GM06990 (cell line): ENCODE measurements at regions not wholly inside any gene's neighbourhood (a gene's known extent, or its start where the extent isn't known, plus 50 kb on each side); places are given as distances from the start of the nearest gene placed in this dataset.

Experiments used
- DNase-seq: peaks from one replicate; pipeline ENCODE4 v3.0.0-alpha.2; 2011; ENCODE audit not compliant: insufficient read length; ENCODE audit errors: extremely low read depth
- H3K27me3 ChIP-seq: replicated peaks from 2 replicates; pipeline ENCODE4 v1.6.0; 2011; ENCODE audit warnings: low read length; ENCODE audit not compliant: control insufficient read depth, insufficient read depth
- H3K36me3 ChIP-seq: 2 replicates; pipeline ENCODE4 v1.5.1; 2011; ENCODE audit warnings: low read length; ENCODE audit not compliant: control insufficient read depth, insufficient read depth
- H3K4me3 ChIP-seq: replicated peaks from 2 replicates; pipeline ENCODE4 v1.5.1; 2011; ENCODE audit warnings: low read depth, mild to moderate bottlenecking, control low read depth, low read length
- CTCF ChIP-seq: IDR thresholded peaks from 2 replicates; pipeline ENCODE4 v1.5.1; 2011; ENCODE audit warnings: low read length, control low read depth, mild to moderate bottlenecking, inconsistent platforms; ENCODE audit not compliant: insufficient read depth, poor library complexity, severe bottlenecking

- Histone ChIP-seq H3K4me3 (no peak overlapping the region), H3K27me3 (no peaks in the 10 kb centered on the region), H3K36me3 (no peaks in the 10 kb centered on the region)
- TF ChIP-seq CTCF: no peak
- DNase-seq: no peak
These were observed 73.5 kb upstream of the CCDC150 start for GRCh38 chr2:196565982-196566381.

GRCh38 chr2:196566961-196567666, 72.4 kb upstream of the CCDC150 start:
- Histone ChIP-seq H3K4me3 (no peak overlapping the region), H3K27me3 (no peaks in the 10 kb centered on the region), H3K36me3 (no peaks in the 10 kb centered on the region)
- no peak for DNase-seq
- no peak for TF ChIP-seq CTCF

GRCh38 chr2:196568506-196568905, 71.0 kb upstream of the CCDC150 start:
- Histone ChIP-seq H3K27me3 (no peaks in the 10 kb centered on the region), H3K4me3 (no peak overlapping the region), H3K36me3 (no peaks in the 10 kb centered on the region)
- TF ChIP-seq CTCF: no peak
- no peak for DNase-seq

- TF ChIP-seq CTCF: no peak
- Histone ChIP-seq H3K36me3 (no peaks in the 10 kb centered on the region), H3K4me3 (no peak overlapping the region), H3K27me3 (no peaks in the 10 kb centered on the region; the same call in 1 of the 2 replicates)
- DNase-seq: no peak
These were observed 54.6 kb upstream of the CCDC150 start for GRCh38 chr2:196584903-196585302.

- Histone ChIP-seq H3K27me3 (no peaks in the 10 kb centered on the region; the same call in 1 of the 2 replicates), H3K4me3 (no peak overlapping the region)
- DNase-seq: peak; percentile 16
These were observed 53.0 kb upstream of the CCDC150 start for GRCh38 chr2:196586511-196586991.

More at GRCh38 chr2:196586511-196586991, 53.0 kb upstream of the CCDC150 start:
- TF ChIP-seq CTCF: no peak
- H3K36me3 ChIP-seq: no peaks in the 10 kb centered on the region
